ENCODE measurements at regions not wholly inside any gene's neighbourhood (a gene's known extent, or its start where the extent isn't known, plus 50 kb on each side); places are given as distances from the start of the nearest gene placed in this dataset.

DNA sequence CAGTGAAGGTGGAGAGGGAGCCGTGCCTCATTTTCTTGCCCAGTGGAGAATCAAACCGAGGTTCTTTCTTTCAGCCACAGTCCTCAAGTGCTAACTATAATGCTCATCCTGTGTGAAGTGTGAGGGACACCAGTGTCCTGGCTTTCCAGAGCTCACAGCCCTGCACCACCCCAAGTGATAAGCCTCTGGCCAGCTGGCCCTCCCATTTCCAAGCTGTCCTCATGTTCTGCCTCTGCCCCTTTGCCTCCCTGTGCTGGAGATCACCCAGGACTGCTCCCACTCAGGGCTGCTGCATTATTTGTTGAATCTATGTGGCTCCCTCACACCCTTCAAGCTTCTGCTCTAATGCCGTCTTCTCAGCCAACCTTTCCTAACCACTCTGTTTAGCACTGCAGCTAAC lies 224.5 kb upstream of the TUT7 start:
- Histone ChIP-seq H3F3A (replicated peaks; ENCODE audit: insufficient read depth) (no peaks in the 10 kb centered on the region), H3K9me3 (no peaks in the 10 kb centered on the region), H3K27me3 (ENCODE audit: insufficient read depth) (no peaks in the 10 kb centered on the region), H3K36me3 (replicated peaks in 1 of 2; ENCODE audit: control insufficient read depth in 1 of 2, insufficient read depth in 2 of 2, low read length in 1 of 2) (no peaks in the 10 kb centered on the region), H4K20me1 (ENCODE audit: insufficient read depth) (no peaks in the 10 kb centered on the region), H2AFZ (ENCODE audit: low read depth) (no peak overlapping the region), H3K79me2 (ENCODE audit: insufficient read depth) (no peaks in the 10 kb centered on the region), H3K9me2 (no peaks in the 10 kb centered on the region), H3K9ac (no peak overlapping the region), H3K4me1 (ENCODE audit: control insufficient read depth in 1 of 2, insufficient read depth in 2 of 2, low read depth in 1 of 2, low read length in 1 of 2) (no peaks in the 10 kb centered on the region; a peak in 1 of 4 replicates), H3K27ac (ENCODE audit: low read depth in 2 of 2, low read length in 1 of 2) (no peak overlapping the region), H3K4me3 (ENCODE audit: low read depth in 2 of 2, low read length in 1 of 2) (no peak overlapping the region), H3K4me2 (no peak overlapping the region)
- TF ChIP-seq ELF1 (IDR thresholded peaks at IDR 0.05) = no peak
- no peak for TF ChIP-seq YY1 (IDR thresholded peaks at IDR 0.05; ENCODE audit: low read depth)
- no peak for TF ChIP-seq EP300 (IDR thresholded peaks at IDR 0.05; ENCODE audit: borderline replicate concordance in 1 of 2, low read depth in 1 of 2, low read length in 1 of 2)
- ChIA-PET POLR2A (no interaction called here), CTCF (no interaction called here)
- DNase-seq = no peak
- WGBS (ENCODE audit: low lambda C conversion rate) = 79% methylated on average over 3 of the region's 3 CpGs

DNA sequence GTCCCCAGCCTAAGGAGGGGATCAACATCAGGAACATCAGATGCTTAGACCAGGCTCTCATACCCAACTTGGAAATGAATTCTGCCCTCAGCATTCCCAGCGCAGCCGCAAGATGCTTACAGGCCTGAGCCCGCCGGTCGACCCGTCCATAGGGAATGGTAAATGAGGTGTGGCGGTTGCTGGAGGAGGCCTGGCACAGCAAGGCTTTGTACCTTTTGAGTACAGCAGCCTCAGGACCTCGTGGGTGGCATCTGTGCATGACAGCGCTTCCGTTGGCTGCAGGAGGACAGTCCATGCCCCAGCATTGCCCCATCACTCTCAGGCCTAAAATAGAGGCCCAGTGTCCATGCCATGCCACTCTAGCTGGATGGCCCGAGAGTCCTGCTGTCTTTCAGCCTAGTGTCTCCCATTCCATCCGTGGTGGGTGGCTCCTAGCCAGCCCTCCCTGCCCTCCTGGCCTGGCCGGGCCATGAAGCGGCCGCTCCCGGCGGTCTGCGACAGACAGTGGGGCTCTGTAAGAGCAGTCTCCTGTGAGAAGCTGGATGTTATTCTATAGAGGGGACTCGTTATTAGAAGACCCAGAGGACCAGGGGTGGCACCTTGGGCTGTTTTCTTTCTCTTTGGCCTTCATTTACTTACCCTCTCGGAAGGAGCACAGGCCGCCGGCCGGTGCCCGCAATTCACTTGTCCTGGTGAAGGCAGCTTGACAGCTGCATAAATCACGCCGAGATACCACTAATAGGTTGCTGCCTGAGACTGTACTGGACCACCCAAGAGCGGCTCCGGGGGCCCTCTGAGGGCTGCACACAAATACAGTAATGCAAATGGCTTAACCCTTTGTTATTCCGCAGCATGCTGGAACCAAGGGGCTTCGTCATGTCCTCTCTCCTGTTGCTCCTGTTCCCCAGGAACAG lies 223.5 kb upstream of the TUT7 start:
- no peaks in the 10 kb centered on the region for H3F3A ChIP-seq (replicated peaks; ENCODE audit: insufficient read depth)
- POLR2A ChIA-PET = no interaction called here
- no peaks in the 10 kb centered on the region for H3K9me2 ChIP-seq
- no peaks in the 10 kb centered on the region for H4K20me1 ChIP-seq (ENCODE audit: insufficient read depth)
- no peaks in the 10 kb centered on the region for H3K79me2 ChIP-seq (ENCODE audit: insufficient read depth)
- WGBS (ENCODE audit: low lambda C conversion rate) = 77% methylated on average over 18 of the region's 30 CpGs
- no peak overlapping the region for H3K4me2 ChIP-seq
- H3K36me3 ChIP-seq (replicated peaks in 1 of 2; ENCODE audit: control insufficient read depth in 1 of 2, insufficient read depth in 2 of 2, low read length in 1 of 2) = no peaks in the 10 kb centered on the region
- H3K4me3 ChIP-seq (ENCODE audit: low read depth in 2 of 2, low read length in 1 of 2) = no peak overlapping the region
- no peaks in the 10 kb centered on the region for H3K27me3 ChIP-seq (ENCODE audit: insufficient read depth)
- no peak overlapping the region for H3K27ac ChIP-seq (ENCODE audit: low read depth in 2 of 2, low read length in 1 of 2)
- H3K4me1 ChIP-seq (ENCODE audit: control insufficient read depth in 1 of 2, insufficient read depth in 2 of 2, low read depth in 1 of 2, low read length in 1 of 2) = no peaks in the 10 kb centered on the region; a peak in 1 of 4 replicates
- H3K9ac ChIP-seq = no peak overlapping the region
- no peaks in the 10 kb centered on the region for H3K9me3 ChIP-seq
- CTCF ChIA-PET = no interaction called here
- TF ChIP-seq JUND (IDR thresholded peaks at IDR 0.05) (no peak), MEF2A (IDR thresholded peaks at IDR 0.05; ENCODE audit: borderline replicate concordance, low read depth) (no peak), RCOR1 (IDR thresholded peaks at IDR 0.05; ENCODE audit: low read length) (no peak), ELF1 (IDR thresholded peaks at IDR 0.05) (no peak), SIN3A (IDR thresholded peaks at IDR 0.05; ENCODE audit: borderline replicate concordance, low read depth, low read length) (no peak), TEAD4 (IDR thresholded peaks at IDR 0.05; ENCODE audit: borderline replicate concordance, insufficient read depth) (no peak), MXI1 (IDR thresholded peaks at IDR 0.05; ENCODE audit: low read depth, low read length) (no peak), SMC3 (IDR thresholded peaks at IDR 0.05; ENCODE audit: low read depth, low read length) (no peak), RFX5 (IDR thresholded peaks at IDR 0.05; ENCODE audit: low read length) (no peak), TCF12 (IDR thresholded peaks at IDR 0.05) (no peak), FOXJ3 (CRISPR knock-in tag; IDR thresholded peaks at IDR 0.05) (no peak), GATA2 (CRISPR knock-in tag; IDR thresholded peaks at IDR 0.05) (no peak), CTCF (IDR thresholded peaks at IDR 0.05) (no peak), MAX (IDR thresholded peaks at IDR 0.05; ENCODE audit: low read depth) (no peak)
- no peak overlapping the region for H2AFZ ChIP-seq (ENCODE audit: low read depth)
- no peak for DNase-seq

All from SK-N-SH (cell line).